ENCODE measurements at regions not wholly inside any gene's neighbourhood (a gene's known extent, or its start where the extent isn't known, plus 50 kb on each side); places are given as distances from the start of the nearest gene placed in this dataset.
"Not testable (repeated sequence)": the region's sequence is repeated elsewhere in the genome, so short reads cannot be mapped to it uniquely, and the experiment has no call there.

GRCh38 chr20:53891306-53891894 lies 179.0 kb downstream of the BCAS1 start:
- no peaks in the 10 kb centered on the region for H3K36me3 ChIP-seq (ENCODE audit: insufficient read depth, low read length)
- no peaks in the 10 kb centered on the region; the same call in 1 of the 2 replicates for H3K9me3 ChIP-seq (ENCODE audit: control insufficient read depth, insufficient read depth, low read length)
- no peak overlapping the region for H3K9ac ChIP-seq (ENCODE audit: low read depth, low read length)
- peaks cover 10% of the 10 kb centered on the region for H3K4me1 ChIP-seq (ENCODE audit: insufficient read depth, low read length)

GRCh38 chr20:53890443-53891305 lies 179.7 kb downstream of the BCAS1 start:
- H3K36me3 ChIP-seq (ENCODE audit: insufficient read depth, low read length): no peaks in the 10 kb centered on the region

GRCh38 chr20:53889411-53890148 lies 180.8 kb downstream of the BCAS1 start:
- H3K9me3 ChIP-seq (ENCODE audit: control insufficient read depth, insufficient read depth, low read length): no peaks in the 10 kb centered on the region; the same call in 1 of the 2 replicates
- no peak overlapping the region for H3K9ac ChIP-seq (ENCODE audit: low read depth, low read length)
- H3K36me3 ChIP-seq (ENCODE audit: insufficient read depth, low read length): no peaks in the 10 kb centered on the region
- H3K4me1 ChIP-seq (ENCODE audit: insufficient read depth, low read length): peaks cover 17% of the 10 kb centered on the region

More at GRCh38 chr20:53890443-53891305, 179.7 kb downstream of the BCAS1 start:
- no peaks in the 10 kb centered on the region; the same call in 1 of the 2 replicates for H3K9me3 ChIP-seq (ENCODE audit: control insufficient read depth, insufficient read depth, low read length)
- peaks cover 15% of the 10 kb centered on the region for H3K4me1 ChIP-seq (ENCODE audit: insufficient read depth, low read length)
- no peak overlapping the region for H3K9ac ChIP-seq (ENCODE audit: low read depth, low read length)

GRCh38 chr20:53888951-53889350 lies 181.4 kb downstream of the BCAS1 start:
- no peak overlapping the region for H3K9ac ChIP-seq (ENCODE audit: low read depth, low read length)
- no peaks in the 10 kb centered on the region for H3K36me3 ChIP-seq (ENCODE audit: insufficient read depth, low read length)
- H3K4me1 ChIP-seq (ENCODE audit: insufficient read depth, low read length): peaks cover 22% of the 10 kb centered on the region
- H3K9me3 ChIP-seq (ENCODE audit: control insufficient read depth, insufficient read depth, low read length): no peaks in the 10 kb centered on the region

- no peaks in the 10 kb centered on the region for H3K9me3 ChIP-seq (ENCODE audit: control insufficient read depth, insufficient read depth, low read length)
- no peaks in the 10 kb centered on the region for H3K36me3 ChIP-seq (ENCODE audit: insufficient read depth, low read length)
- no peak overlapping the region for H3K9ac ChIP-seq (ENCODE audit: low read depth, low read length)
- H3K4me1 ChIP-seq (ENCODE audit: insufficient read depth, low read length): peaks cover 22% of the 10 kb centered on the region
Measured at GRCh38 chr20:53888510-53888909, 181.9 kb downstream of the BCAS1 start.

- Histone ChIP-seq H3K9me3 (ENCODE audit: control insufficient read depth, insufficient read depth, low read length) (no peaks in the 10 kb centered on the region), H3K4me1 (ENCODE audit: insufficient read depth, low read length) (peaks cover 17% of the 10 kb centered on the region), H3K9ac (ENCODE audit: low read depth, low read length) (no peak overlapping the region), H3K36me3 (ENCODE audit: insufficient read depth, low read length) (no peaks in the 10 kb centered on the region)
Measured at GRCh38 chr20:53887973-53888372, 182.4 kb downstream of the BCAS1 start.

- peaks cover 15% of the 10 kb centered on the region for H3K4me1 ChIP-seq (ENCODE audit: insufficient read depth, low read length)
- H3K36me3 ChIP-seq (ENCODE audit: insufficient read depth, low read length): no peaks in the 10 kb centered on the region
- no peak overlapping the region for H3K9ac ChIP-seq (ENCODE audit: low read depth, low read length)
- no peaks in the 10 kb centered on the region for H3K9me3 ChIP-seq (ENCODE audit: control insufficient read depth, insufficient read depth, low read length)
Measured at GRCh38 chr20:53884859-53885541, 185.4 kb downstream of the BCAS1 start.

- peaks cover 15% of the 10 kb centered on the region for H3K4me1 ChIP-seq (ENCODE audit: insufficient read depth, low read length)
- no peak overlapping the region for H3K9ac ChIP-seq (ENCODE audit: low read depth, low read length)
- H3K36me3 ChIP-seq (ENCODE audit: insufficient read depth, low read length): no peaks in the 10 kb centered on the region
- no peaks in the 10 kb centered on the region for H3K9me3 ChIP-seq (ENCODE audit: control insufficient read depth, insufficient read depth, low read length)
Measured at GRCh38 chr20:53883098-53883911, 187.1 kb downstream of the BCAS1 start.

- H3K4me1 ChIP-seq (ENCODE audit: insufficient read depth, low read length): peaks cover 15% of the 10 kb centered on the region
- not testable (repeated sequence) for H3K36me3 ChIP-seq (ENCODE audit: insufficient read depth, low read length); H3K9ac ChIP-seq (ENCODE audit: low read depth, low read length); H3K9me3 ChIP-seq (ENCODE audit: control insufficient read depth, insufficient read depth, low read length)
Measured at GRCh38 chr20:53882438-53882986, 187.9 kb downstream of the BCAS1 start.

GRCh38 chr20:53881362-53881761 lies 189.0 kb downstream of the BCAS1 start:
- H3K9ac ChIP-seq (ENCODE audit: low read depth, low read length): no peak overlapping the region
- no peaks in the 10 kb centered on the region for H3K36me3 ChIP-seq (ENCODE audit: insufficient read depth, low read length)
- peaks cover 12% of the 10 kb centered on the region for H3K4me1 ChIP-seq (ENCODE audit: insufficient read depth, low read length)
- no peaks in the 10 kb centered on the region for H3K9me3 ChIP-seq (ENCODE audit: control insufficient read depth, insufficient read depth, low read length)

GRCh38 chr20:53880108-53880641 lies 190.2 kb downstream of the BCAS1 start:
- no peaks in the 10 kb centered on the region for H3K36me3 ChIP-seq (ENCODE audit: insufficient read depth, low read length)
- H3K4me1 ChIP-seq (ENCODE audit: insufficient read depth, low read length): peaks cover 7% of the 10 kb centered on the region
- H3K9me3 ChIP-seq (ENCODE audit: control insufficient read depth, insufficient read depth, low read length): no peaks in the 10 kb centered on the region
- no peak overlapping the region for H3K9ac ChIP-seq (ENCODE audit: low read depth, low read length)

- Histone ChIP-seq H3K4me1 (ENCODE audit: insufficient read depth, low read length) (peaks cover under 1% of the 10 kb centered on the region; the same call in 1 of the 2 replicates), H3K36me3 (ENCODE audit: insufficient read depth, low read length) (no peaks in the 10 kb centered on the region), H3K9ac (ENCODE audit: low read depth, low read length) (no peak overlapping the region), H3K9me3 (ENCODE audit: control insufficient read depth, insufficient read depth, low read length) (no peaks in the 10 kb centered on the region)
Measured at GRCh38 chr20:53879048-53879684, 191.2 kb downstream of the BCAS1 start.
